Endothelial cell (in vitro differentiated cells): ENCODE measurements at regions not wholly inside any gene's neighbourhood (a gene's known extent, or its start where the extent isn't known, plus 50 kb on each side); places are given as distances from the start of the nearest gene placed in this dataset.

Experiments used
- DNase-seq: peaks from one replicate; pipeline ENCODE4 v3.0.0; 2021; ENCODE audit warnings: low spot score
- H3K27ac Mint-ChIP-seq: one replicate; pipeline ENCODE4 v1.8.0; 2021; ENCODE audit warnings: mixed read lengths, inconsistent platforms; ENCODE audit not compliant: unreplicated experiment
- H3K27me3 Mint-ChIP-seq: one replicate; pipeline ENCODE4 v1.8.0; 2021; ENCODE audit warnings: mild to moderate bottlenecking, moderate library complexity, mixed read lengths, inconsistent platforms; ENCODE audit not compliant: unreplicated experiment
- H3K36me3 Mint-ChIP-seq: one replicate; pipeline ENCODE4 v1.8.0; 2021; ENCODE audit warnings: mild to moderate bottlenecking, low read depth, mixed read lengths, inconsistent platforms; ENCODE audit not compliant: unreplicated experiment
- H3K4me1 Mint-ChIP-seq: one replicate; pipeline ENCODE4 v1.8.0; 2021; ENCODE audit warnings: mild to moderate bottlenecking, mixed read lengths, inconsistent platforms; ENCODE audit not compliant: unreplicated experiment
- H3K4me3 Mint-ChIP-seq: one replicate; pipeline ENCODE4 v1.8.0; 2021; ENCODE audit warnings: mild to moderate bottlenecking, mixed read lengths, inconsistent platforms; ENCODE audit not compliant: unreplicated experiment
- H3K9me3 Mint-ChIP-seq: one replicate; pipeline ENCODE4 v1.8.0; 2021; ENCODE audit warnings: mixed read lengths, inconsistent platforms; ENCODE audit not compliant: unreplicated experiment
- TF ChIP-seq, protein P1 (sequence below): fragments of 200-600 bp; sonication (generic); IDR thresholded peaks from one replicate; pipeline ENCODE4 v1.5.0; 2021; ENCODE audit warnings: antibody characterized with exemption; ENCODE audit not compliant: unreplicated experiment

DNA sequence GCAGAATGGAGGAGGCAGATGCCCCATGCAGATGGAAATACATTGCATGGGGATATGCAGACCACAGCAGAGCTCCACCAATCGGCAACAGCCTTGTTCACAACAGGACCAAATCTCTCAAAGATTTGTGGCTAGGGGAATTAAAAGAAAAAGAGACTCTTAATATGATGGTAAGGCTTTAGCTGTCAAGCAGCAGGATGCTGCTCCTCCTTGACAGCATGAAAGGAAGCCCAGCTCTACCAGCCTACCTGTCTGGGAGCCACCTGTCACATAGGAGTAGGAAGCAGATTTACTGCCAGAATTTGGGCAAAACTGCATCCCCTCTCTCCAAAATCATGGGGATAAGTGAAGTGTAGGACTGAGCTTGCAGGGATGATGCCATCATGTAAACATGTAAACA is 769.6 kb upstream of the ARPP21 start:
- no peak overlapping the region for H3K27ac Mint-ChIP-seq
- no peak overlapping the region for H3K4me3 Mint-ChIP-seq
- no peak for DNase-seq
- H3K4me1 Mint-ChIP-seq = no peaks in the 10 kb centered on the region
- no peaks in the 10 kb centered on the region for H3K27me3 Mint-ChIP-seq
- H3K9me3 Mint-ChIP-seq = no peaks in the 10 kb centered on the region
- no peaks in the 10 kb centered on the region for H3K36me3 Mint-ChIP-seq
- TF ChIP-seq, protein P1, sequence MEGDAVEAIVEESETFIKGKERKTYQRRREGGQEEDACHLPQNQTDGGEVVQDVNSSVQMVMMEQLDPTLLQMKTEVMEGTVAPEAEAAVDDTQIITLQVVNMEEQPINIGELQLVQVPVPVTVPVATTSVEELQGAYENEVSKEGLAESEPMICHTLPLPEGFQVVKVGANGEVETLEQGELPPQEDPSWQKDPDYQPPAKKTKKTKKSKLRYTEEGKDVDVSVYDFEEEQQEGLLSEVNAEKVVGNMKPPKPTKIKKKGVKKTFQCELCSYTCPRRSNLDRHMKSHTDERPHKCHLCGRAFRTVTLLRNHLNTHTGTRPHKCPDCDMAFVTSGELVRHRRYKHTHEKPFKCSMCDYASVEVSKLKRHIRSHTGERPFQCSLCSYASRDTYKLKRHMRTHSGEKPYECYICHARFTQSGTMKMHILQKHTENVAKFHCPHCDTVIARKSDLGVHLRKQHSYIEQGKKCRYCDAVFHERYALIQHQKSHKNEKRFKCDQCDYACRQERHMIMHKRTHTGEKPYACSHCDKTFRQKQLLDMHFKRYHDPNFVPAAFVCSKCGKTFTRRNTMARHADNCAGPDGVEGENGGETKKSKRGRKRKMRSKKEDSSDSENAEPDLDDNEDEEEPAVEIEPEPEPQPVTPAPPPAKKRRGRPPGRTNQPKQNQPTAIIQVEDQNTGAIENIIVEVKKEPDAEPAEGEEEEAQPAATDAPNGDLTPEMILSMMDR = no peak

DNA sequence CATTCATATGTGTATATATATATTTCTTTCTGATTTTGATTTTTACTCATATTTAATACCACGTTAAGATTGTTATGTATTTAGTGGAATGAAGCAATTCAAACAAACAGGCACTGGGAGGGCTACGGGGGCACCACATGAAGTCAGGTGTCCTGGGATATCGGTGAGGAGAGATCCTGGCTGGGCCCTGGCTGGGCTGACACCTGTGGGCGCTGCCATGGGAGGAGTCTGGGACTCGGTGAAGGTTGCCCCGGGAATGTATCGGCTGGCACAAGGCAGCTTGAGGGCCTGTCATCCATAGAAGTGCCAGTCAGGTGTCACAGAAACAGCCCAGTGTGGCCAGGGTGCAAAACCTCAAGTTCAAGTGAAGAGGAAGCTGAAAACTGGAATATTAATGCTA is 766.9 kb upstream of the ARPP21 start:
- Mint-ChIP-seq H3K4me3 (no peak overlapping the region), H3K36me3 (no peaks in the 10 kb centered on the region), H3K27ac (no peak overlapping the region), H3K9me3 (no peaks in the 10 kb centered on the region), H3K4me1 (no peaks in the 10 kb centered on the region), H3K27me3 (no peaks in the 10 kb centered on the region)
- no peak for DNase-seq
- TF ChIP-seq, protein P1 = no peak

DNA sequence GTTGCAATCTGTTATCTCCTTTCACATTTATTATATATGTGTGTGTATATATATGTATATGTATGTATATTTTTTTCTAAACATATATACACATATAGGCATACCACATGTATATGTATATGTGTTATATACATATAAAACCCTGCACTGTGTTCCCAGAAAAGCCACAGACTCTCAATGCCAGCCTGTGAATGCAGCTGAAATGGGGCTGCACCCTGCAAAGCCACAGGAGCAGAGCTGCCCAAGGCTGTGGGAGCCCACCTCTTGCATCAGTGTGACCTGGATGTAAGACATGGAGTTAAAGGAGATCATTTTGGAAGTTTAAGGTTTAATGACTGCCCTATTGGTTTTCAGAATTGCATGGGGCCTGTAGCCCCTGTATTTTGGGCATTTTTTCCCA is 762.3 kb upstream of the ARPP21 start:
- no peaks in the 10 kb centered on the region for H3K36me3 Mint-ChIP-seq
- no peaks in the 10 kb centered on the region for H3K4me1 Mint-ChIP-seq
- no peak for DNase-seq
- TF ChIP-seq, protein P1 = no peak
- H3K27ac Mint-ChIP-seq = no peak overlapping the region
- H3K27me3 Mint-ChIP-seq = no peaks in the 10 kb centered on the region
- no peaks in the 10 kb centered on the region for H3K9me3 Mint-ChIP-seq
- no peak overlapping the region for H3K4me3 Mint-ChIP-seq

DNA sequence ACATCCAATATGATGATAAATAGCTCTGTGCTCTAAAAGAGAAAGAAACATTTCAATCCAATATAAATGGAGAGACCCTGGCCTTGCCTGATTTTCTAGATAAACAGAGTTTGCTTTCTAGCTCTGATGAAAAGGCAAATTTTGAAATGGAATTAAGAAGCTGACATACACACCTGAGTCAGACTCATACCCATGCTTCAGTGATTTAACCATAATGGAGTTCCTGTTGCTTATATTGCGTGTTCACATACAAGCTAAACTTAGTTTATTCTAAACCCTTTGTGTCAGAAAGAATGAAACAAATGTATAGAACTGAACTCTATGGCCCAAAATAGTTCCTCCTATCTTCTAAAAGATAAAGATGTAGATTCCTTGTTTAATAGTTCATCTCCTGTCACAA is 760.8 kb upstream of the ARPP21 start:
- Mint-ChIP-seq H3K9me3 (no peaks in the 10 kb centered on the region), H3K27me3 (no peaks in the 10 kb centered on the region), H3K4me1 (no peaks in the 10 kb centered on the region), H3K27ac (no peak overlapping the region), H3K36me3 (no peaks in the 10 kb centered on the region), H3K4me3 (no peak overlapping the region)
- TF ChIP-seq, protein P1 = no peak
- DNase-seq = no peak

DNA sequence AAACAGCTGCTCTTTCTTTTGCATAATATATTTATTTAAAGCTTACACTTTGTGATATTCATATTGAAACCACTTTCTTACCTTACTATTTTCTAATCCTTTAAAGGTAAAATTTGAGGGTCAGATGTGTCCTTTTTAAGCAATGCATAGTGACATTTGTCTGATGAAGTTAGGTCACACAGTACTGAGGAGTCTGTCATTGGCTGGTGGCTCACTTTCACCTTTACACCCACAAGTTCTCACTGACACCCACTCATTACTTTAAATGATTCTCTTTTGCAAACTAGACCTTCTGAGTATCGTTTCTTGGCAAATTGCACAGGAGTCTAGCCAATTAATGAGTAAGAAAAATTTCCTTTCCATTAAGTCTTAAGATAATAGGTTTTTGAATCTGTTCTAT is 758.3 kb upstream of the ARPP21 start:
- Mint-ChIP-seq H3K4me3 (no peak overlapping the region), H3K4me1 (no peaks in the 10 kb centered on the region), H3K27me3 (no peaks in the 10 kb centered on the region), H3K9me3 (no peaks in the 10 kb centered on the region), H3K36me3 (no peaks in the 10 kb centered on the region), H3K27ac (no peak overlapping the region)
- TF ChIP-seq, protein P1 = no peak
- DNase-seq = no peak
